Sigmoid colon (tissue), 6 donors: ENCODE measurements at regions not wholly inside any gene's neighbourhood (a gene's known extent, or its start where the extent isn't known, plus 50 kb on each side); places are given as distances from the start of the nearest gene placed in this dataset.
"Not testable (repeated sequence)": the region's sequence is repeated elsewhere in the genome, so short reads cannot be mapped to it uniquely, and the experiment has no call there.

Experiments used
- DNase-seq: peaks from one replicate; pipeline ENCODE4 v3.0.0-alpha.2; 2019
- H3K27ac ChIP-seq, 4 donors: fragments of 200-600 bp; sonication (generic); one replicate each; pipeline ENCODE4 v1.5.1; 2016 to 2019; ENCODE audit warnings: mild to moderate bottlenecking in 1 of 4
- H3K27me3 ChIP-seq, 3 donors: fragments of 200-600 bp; sonication (generic); one replicate each; pipeline ENCODE4 v1.5.1; 2019; ENCODE audit warnings: mild to moderate bottlenecking in 1 of 3
- H3K36me3 ChIP-seq, 4 donors: fragments of 200-600 bp; sonication (generic); one replicate each; pipeline ENCODE4 v1.5.1; 2016 to 2019
- H3K4me1 ChIP-seq, 4 donors: fragments of 200-600 bp; sonication (generic); one replicate each; pipeline ENCODE4 v1.5.1; 2017 to 2019
- H3K4me3 ChIP-seq, 4 donors: fragments of 200-600 bp; sonication (generic); one replicate each; pipeline ENCODE4 v1.5.1; 2017 to 2019; ENCODE audit warnings: mild to moderate bottlenecking in 2 of 4, moderate library complexity in 1 of 4
- H3K9me3 ChIP-seq, 4 donors: fragments of 200-600 bp in 3 of 4; sonication (generic) in 3 of 4; one replicate each; pipeline versions ENCODE4 v1.5.1 to v1.6.1; 2013 to 2019
- CTCF ChIP-seq, 4 experiments: fragments of 450-650 bp in 3 of 4; fragments of 200-600 bp in 1 of 4; IDR thresholded peaks; one replicate each; pipeline ENCODE4 v1.5.1; 2016 to 2019; ENCODE audit warnings: antibody characterized with exemption in 4 of 4, mild to moderate bottlenecking in 3 of 4, moderate library complexity in 2 of 4
- EP300 ChIP-seq, 4 donors: sonication (generic); formaldehyde crosslinking; IDR thresholded peaks; one replicate each; pipeline ENCODE4 v1.6.1; 2017; ENCODE audit warnings: antibody characterized with exemption in 4 of 4
- POLR2A ChIP-seq, 2 donors: fragments of 450-650 bp; IDR thresholded peaks; one replicate each; pipeline ENCODE4 v1.6.1; 2016; ENCODE audit warnings: antibody characterized with exemption in 2 of 2, mild to moderate bottlenecking in 2 of 2, moderate library complexity in 2 of 2
- POLR2AphosphoS5 ChIP-seq, 4 donors: sonication (generic); formaldehyde crosslinking; IDR thresholded peaks; one replicate each; pipeline ENCODE4 v1.6.1; 2017; ENCODE audit warnings: antibody characterized with exemption in 4 of 4
- WGBS, 2 donors: extraction: QIAGEN DNeasy Blood & Tissue Kit; methylation state at CpG; one replicate each; pipeline ENCODE4 v1.1.7; 2013; 5-methylcytosine and 5-hydroxymethylcytosine counted together
- intact Hi-C: fragments of 100-400 bp; cut with DNase I; formaldehyde crosslinking; loops from one replicate; pipeline ENCODE4 v1.15.1; 2023
- donor health status: healthy with polysubstance abuse.
- donor health status: healthy.

- H3K27ac ChIP-seq: peak overlapping the region; percentile 11 to 62 (median 40)
- H3K27me3 ChIP-seq: no peaks in the 10 kb centered on the region
- TF ChIP-seq POLR2AphosphoS5 (IDR thresholded peaks at IDR 0.05): peak in 2 of 4 donors; percentile 25 to 38
- TF ChIP-seq POLR2A (IDR thresholded peaks at IDR 0.05): no peak
- no peaks in the 10 kb centered on the region for H3K9me3 ChIP-seq
- no peak for DNase-seq
- H3K4me3 ChIP-seq: no peak overlapping the region
- intact Hi-C loops: no loop called here
- peaks cover 0 to 3% (median 0%) of the 10 kb centered on the region in 4 donors for H3K36me3 ChIP-seq
- peaks cover 0 to 19% (median 6%) of the 10 kb centered on the region in 4 donors for H3K4me1 ChIP-seq
These were observed 64.3 kb upstream of the NAA35 start for GRCh38 chr9:85876628-85877027.

- DNase-seq, H3K9me3 ChIP-seq, H3K27ac ChIP-seq, intact Hi-C loops, H3K4me3 ChIP-seq, H3K27me3 ChIP-seq: not testable (repeated sequence)
- H3K4me1 ChIP-seq: peaks cover 0 to 19% (median 6%) of the 10 kb centered on the region in 4 donors
- WGBS, 2 donors: 43 to 70% methylated on average over 5 of the region's 5 CpGs
- peaks cover 0 to 22% (median 4%) of the 10 kb centered on the region in 4 donors for H3K36me3 ChIP-seq
These were observed 61.9 kb upstream of the NAA35 start for GRCh38 chr9:85878872-85879597.

- 83 to 85% methylated on average over 3 of the region's 3 CpGs for WGBS, 2 donors
- H3K27me3 ChIP-seq, H3K9me3 ChIP-seq, DNase-seq, intact Hi-C loops, H3K27ac ChIP-seq, H3K4me3 ChIP-seq: not testable (repeated sequence)
- Histone ChIP-seq H3K36me3 (peaks cover 0 to 22% (median 4%) of the 10 kb centered on the region in 4 donors), H3K4me1 (peaks cover 0 to 19% (median 6%) of the 10 kb centered on the region in 4 donors)
These were observed 60.4 kb upstream of the NAA35 start for GRCh38 chr9:85880507-85880906.

GRCh38 chr9:85884256-85884655, 56.7 kb upstream of the NAA35 start:
- Histone ChIP-seq H3K36me3 (peaks cover 0 to 22% (median 4%) of the 10 kb centered on the region in 4 donors), H3K4me1 (no peaks in the 10 kb centered on the region), H3K9me3 (no peaks in the 10 kb centered on the region), H3K27me3 (no peaks in the 10 kb centered on the region), H3K4me3 (no peak overlapping the region), H3K27ac (no peak overlapping the region)
- 95 to 96% methylated on average over 8 of the region's 8 CpGs for WGBS, 2 donors
- intact Hi-C loops: no loop called here
- DNase-seq: no peak
- no peak for TF ChIP-seq POLR2A (IDR thresholded peaks at IDR 0.05)
- no peak for TF ChIP-seq POLR2AphosphoS5 (IDR thresholded peaks at IDR 0.05)
- TF ChIP-seq EP300 (IDR thresholded peaks at IDR 0.05): no peak
- TF ChIP-seq CTCF (IDR thresholded peaks at IDR 0.05): no peak

GRCh38 chr9:85890962-85891361, 50.0 kb upstream of the NAA35 start:
- no peak for DNase-seq
- TF ChIP-seq CTCF (IDR thresholded peaks at IDR 0.05): no peak
- TF ChIP-seq EP300 (IDR thresholded peaks at IDR 0.05): no peak
- no peak for TF ChIP-seq POLR2AphosphoS5 (IDR thresholded peaks at IDR 0.05)
- no peak for TF ChIP-seq POLR2A (IDR thresholded peaks at IDR 0.05)
- Histone ChIP-seq H3K36me3 (no peaks in the 10 kb centered on the region), H3K4me3 (no peak overlapping the region), H3K9me3 (no peaks in the 10 kb centered on the region), H3K27me3 (no peaks in the 10 kb centered on the region), H3K27ac (no peak overlapping the region), H3K4me1 (no peaks in the 10 kb centered on the region)
- intact Hi-C loops: no loop called here
- WGBS, 2 donors: 85 to 89% methylated on average over 1 of the region's 1 CpG
